Fibroblast of mammary gland (primary cell): ENCODE measurements at regions not wholly inside any gene's neighbourhood (a gene's known extent, or its start where the extent isn't known, plus 50 kb on each side); places are given as distances from the start of the nearest gene placed in this dataset.

Experiments
- DNase-seq: peaks from one replicate; pipeline ENCODE4 v3.0.0-alpha.2; 2010; ENCODE audit warnings: low read depth
- H3K4me3 ChIP-seq: 2 replicates; pipeline ENCODE4 v1.5.1; 2011; ENCODE audit warnings: low read depth, mild to moderate bottlenecking, low read length, moderate library complexity; ENCODE audit not compliant: control insufficient read depth
- CTCF ChIP-seq: conservative IDR thresholded peaks from 2 replicates; pipeline ENCODE4 v1.5.1; 2011; ENCODE audit warnings: low read depth, low read length, inconsistent platforms; ENCODE audit not compliant: control insufficient read depth, insufficient read depth

DNA sequence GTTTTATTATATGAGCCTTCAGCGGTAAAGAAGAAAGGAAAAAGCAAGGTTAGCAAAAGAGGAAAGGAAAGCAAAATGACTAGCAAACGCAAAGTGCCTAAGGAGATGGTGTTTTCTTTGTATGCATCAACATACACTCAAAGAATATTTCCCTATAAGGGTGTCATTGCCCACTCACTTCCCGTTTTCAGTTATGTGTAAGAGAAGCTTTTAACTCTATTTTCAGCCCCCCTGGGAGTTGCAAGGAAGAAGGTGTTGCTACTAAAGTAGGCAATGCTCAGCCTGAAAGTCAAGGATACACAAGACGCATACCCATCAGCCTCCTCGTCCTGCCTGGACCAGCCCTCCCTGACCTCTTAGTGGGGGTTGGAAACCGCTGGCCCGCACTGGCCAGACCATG is 267.7 kb upstream of the ZFHX3 start:
- no peak overlapping the region for H3K4me3 ChIP-seq
- DNase-seq = no peak
- no peak for TF ChIP-seq CTCF

DNA sequence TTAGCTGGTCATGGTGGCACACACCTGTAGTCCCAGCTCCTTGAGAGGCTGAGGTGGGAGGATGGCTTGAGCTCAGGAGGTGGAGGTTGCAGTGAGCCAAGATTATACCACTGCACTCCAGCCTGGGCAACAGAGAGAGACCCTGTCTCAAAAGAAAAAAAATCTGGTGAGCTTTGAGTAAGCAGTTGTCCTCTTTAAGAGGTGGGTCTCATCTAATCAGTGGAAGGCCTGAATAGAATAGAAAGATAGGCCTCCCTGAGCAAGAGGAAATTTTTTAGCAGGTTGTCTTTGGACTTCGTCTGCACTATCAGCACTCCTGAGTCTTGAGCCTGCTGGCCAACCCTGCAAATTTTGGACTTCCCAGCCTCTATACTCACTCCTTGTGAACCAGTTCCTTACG is 266.0 kb upstream of the ZFHX3 start:
- TF ChIP-seq CTCF = no peak
- DNase-seq = no peak
- no peak overlapping the region for H3K4me3 ChIP-seq

DNA sequence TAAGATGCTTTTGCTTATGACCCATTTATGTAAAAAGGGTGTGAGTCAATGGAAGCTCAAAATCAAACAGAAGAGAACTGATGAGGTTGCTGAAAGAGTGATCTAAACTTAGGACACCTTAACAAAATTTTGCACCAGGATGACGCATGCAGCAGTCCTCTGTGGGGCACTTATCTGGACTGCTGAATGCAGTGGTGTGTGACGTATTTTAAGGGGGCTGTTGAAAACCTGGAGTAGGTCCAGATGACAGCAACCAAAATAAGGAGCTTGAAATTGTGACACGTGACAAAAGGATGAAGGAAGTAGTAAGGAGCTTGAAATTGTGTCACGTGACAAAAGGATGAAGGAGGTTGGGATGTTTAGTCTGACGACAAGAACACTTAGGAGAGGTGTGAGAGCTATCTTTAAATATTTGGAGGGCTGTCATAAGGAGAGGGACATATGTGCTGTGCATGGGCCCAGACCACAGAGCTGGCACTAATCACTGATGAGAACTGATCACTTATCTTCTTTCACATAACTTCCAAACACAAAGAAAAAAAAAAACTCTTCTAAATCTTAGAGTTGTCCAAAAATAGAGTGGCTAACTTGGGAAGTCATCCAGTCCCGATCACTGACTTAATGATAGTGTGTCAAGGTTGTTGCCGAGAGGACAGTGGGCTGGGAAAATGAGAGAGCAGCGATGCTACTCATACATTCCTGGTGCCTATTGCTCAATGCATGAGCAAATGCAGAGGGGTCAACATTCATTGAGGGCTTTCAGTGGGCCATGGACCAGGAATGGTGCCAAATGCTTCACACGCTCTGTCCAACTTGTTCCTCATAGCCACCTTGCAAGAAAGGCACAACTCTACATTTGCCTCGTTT is 264.2 kb upstream of the ZFHX3 start:
- TF ChIP-seq CTCF = no peak
- no peak for DNase-seq
- no peak overlapping the region for H3K4me3 ChIP-seq

- H3K4me3 ChIP-seq = no peak overlapping the region
- DNase-seq = no peak
- TF ChIP-seq CTCF = no peak
These were observed 260.8 kb upstream of the ZFHX3 start for GRCh38 chr16:73308771-73309170.

DNA sequence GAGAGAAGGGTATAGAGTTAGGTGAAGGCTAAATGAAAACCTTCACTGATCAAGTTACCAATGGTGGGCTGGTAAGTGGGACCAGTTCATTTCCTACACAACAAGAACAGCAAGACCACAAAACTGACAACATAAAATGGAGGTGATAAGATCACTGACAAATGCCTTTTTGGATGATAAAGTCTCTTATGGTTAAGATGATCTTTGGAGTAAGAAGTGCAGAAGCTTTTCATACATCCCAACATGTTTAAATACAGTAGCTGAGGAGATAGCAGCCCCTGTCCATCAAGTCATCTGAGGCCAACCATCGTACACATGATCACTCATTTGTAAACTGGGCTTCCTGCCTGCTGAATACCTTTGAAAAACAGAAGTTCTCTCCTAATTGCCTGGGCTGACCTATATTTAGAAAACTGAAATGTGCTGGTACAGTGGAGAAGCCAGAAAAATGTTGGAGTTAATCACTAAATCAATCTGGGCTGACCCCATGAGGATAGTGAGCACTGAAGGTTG is 259.0 kb upstream of the ZFHX3 start:
- no peak for TF ChIP-seq CTCF
- no peak overlapping the region for H3K4me3 ChIP-seq
- DNase-seq = no peak

DNA sequence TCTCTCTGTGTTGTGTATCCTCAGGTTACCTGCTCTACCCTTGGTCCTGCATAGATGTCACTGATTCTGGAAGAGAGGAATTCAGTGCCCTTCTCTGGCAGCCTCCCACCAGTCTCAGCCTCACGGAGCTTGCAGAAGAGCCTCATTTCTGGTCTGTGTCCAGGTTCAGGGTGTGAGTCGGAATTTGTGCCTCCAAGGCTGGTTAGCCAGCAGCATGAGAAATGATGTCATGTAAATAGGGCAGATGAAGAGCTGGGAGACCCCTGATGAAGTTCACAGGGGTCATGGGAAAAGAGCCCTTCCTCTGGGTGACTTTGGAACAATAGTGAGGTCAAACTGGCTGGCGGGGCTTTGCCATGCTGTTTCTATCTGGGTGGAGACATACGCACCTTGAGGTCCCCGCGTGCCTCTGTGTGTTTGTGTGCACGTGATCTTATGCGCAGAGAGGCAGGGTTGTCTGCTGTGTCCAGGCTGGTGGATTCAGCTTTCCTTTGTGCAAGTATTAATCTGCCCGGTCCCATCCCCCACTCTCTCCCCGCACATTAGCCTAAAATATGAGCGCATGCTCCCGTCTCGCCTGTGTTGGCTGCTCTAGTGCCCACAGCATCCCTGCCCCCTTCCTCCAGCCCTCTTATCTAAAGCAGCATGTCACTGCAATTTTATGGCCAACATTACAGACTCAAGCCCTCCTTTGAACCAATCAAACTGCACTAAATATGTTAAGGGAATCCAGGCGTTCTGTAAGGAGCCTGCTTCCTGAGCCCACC is 256.3 kb upstream of the ZFHX3 start:
- DNase-seq = no peak
- H3K4me3 ChIP-seq = no peak overlapping the region
- no peak for TF ChIP-seq CTCF
